B cell (primary cell): ENCODE measurements at regions not wholly inside any gene's neighbourhood (a gene's known extent, or its start where the extent isn't known, plus 50 kb on each side); places are given as distances from the start of the nearest gene placed in this dataset.

ENCODE experiments used
- ATAC-seq: fragments of 200-7000 bp; cut with Tn5 transposase; one replicate; pipeline ENCODE4 v1.10.0; 2021; ENCODE audit warnings: low read depth, mild to moderate bottlenecking, moderate number of reproducible peaks, moderate library complexity
- CTCF ChIA-PET: fragments of 350-600 bp; sonication (Branson Sonifier 250); formaldehyde crosslinking; loops from one replicate; lab custom pipeline; 2021; ENCODE audit warnings: antibody characterized with exemption, inconsistent platforms; lab: Charles Lee
- POLR2A ChIA-PET: fragments of 350-600 bp; sonication (Branson Sonifier 250); formaldehyde crosslinking; loops from one replicate; lab custom pipeline; 2021; ENCODE audit warnings: antibody characterized with exemption; lab: Charles Lee
- DNase-seq: peaks from one replicate; pipeline ENCODE4 v3.0.0; 2013
- H2AFZ ChIP-seq: 2 replicates; pipeline ENCODE4 v1.6.1; 2012; ENCODE audit warnings: mild to moderate bottlenecking, low read depth, low read length; ENCODE audit not compliant: insufficient read depth, poor library complexity, severe bottlenecking
- H3K27ac ChIP-seq, 2 donors: 1 replicate in 1 of 2; 2 replicates in 1 of 2; pipeline ENCODE4 v1.5.1; 2012 to 2013; ENCODE audit warnings: low read length in 2 of 2, mild to moderate bottlenecking in 2 of 2, moderate library complexity in 1 of 2
- H3K27me3 ChIP-seq, 4 experiments: fragments of 200-600 bp in 1 of 4; sonication (generic) in 1 of 4; replicated peaks in 1 of 4; 1 replicate in 2 of 4; 2 replicates in 2 of 4; pipeline versions ENCODE4 v1.6.1 to v1.7.0; 2013 to 2016; ENCODE audit warnings: low read length in 3 of 4, mild to moderate bottlenecking in 2 of 4, mixed read lengths in 1 of 4, moderate library complexity in 1 of 4; ENCODE audit not compliant: insufficient read depth in 4 of 4, control insufficient read depth in 3 of 4; ENCODE audit errors: control extremely low read depth in 1 of 4
- H3K36me3 ChIP-seq, 2 experiments: replicated peaks in 1 of 2; 1 replicate in 1 of 2; 2 replicates in 1 of 2; pipeline versions ENCODE4 v1.6.1 to v1.7.1; 2013; ENCODE audit warnings: low read length in 1 of 2; ENCODE audit not compliant: insufficient read depth in 2 of 2, control insufficient read depth in 1 of 2; ENCODE audit errors: control extremely low read depth in 1 of 2, extremely low read depth in 1 of 2
- H3K4me1 ChIP-seq, 2 donors: fragments of 200-600 bp in 1 of 2; sonication (generic) in 1 of 2; 1 replicate in 1 of 2; 2 replicates in 1 of 2; pipeline versions ENCODE4 v1.5.1 to v1.6.1; 2013 to 2017; ENCODE audit warnings: low read length in 2 of 2; ENCODE audit not compliant: control insufficient read depth in 2 of 2, insufficient read depth in 2 of 2
- H3K4me2 ChIP-seq: replicated peaks from 2 replicates; pipeline ENCODE3; 2012; ENCODE audit warnings: mild to moderate bottlenecking, low read depth, low read length; ENCODE audit not compliant: poor library complexity, severe bottlenecking
- H3K4me3 ChIP-seq, 5 experiments: fragments of 200-600 bp in 1 of 5; sonication (generic) in 1 of 5; 1 replicate in 3 of 5; 2 replicates in 2 of 5; pipeline versions ENCODE4 v1.5.1 to v1.7.0; 2011 to 2016; ENCODE audit warnings: low read length in 4 of 5, mild to moderate bottlenecking in 4 of 5, low read depth in 2 of 5, control low read depth in 1 of 5, moderate library complexity in 1 of 5; ENCODE audit not compliant: insufficient read depth in 1 of 5; ENCODE audit errors: control extremely low read depth in 1 of 5, extremely low read depth in 1 of 5
- H3K79me2 ChIP-seq: fragments of 200-600 bp; sonication (generic); one replicate; pipeline ENCODE4 v1.6.0; 2016; ENCODE audit warnings: low read length; ENCODE audit not compliant: control insufficient read depth, insufficient read depth
- H3K9ac ChIP-seq: fragments of 200-600 bp; sonication (generic); 2 replicates; pipeline ENCODE4 v1.6.1; 2017; ENCODE audit warnings: mild to moderate bottlenecking, low read length, moderate library complexity
- H3K9me3 ChIP-seq, 3 donors: one replicate each; pipeline versions ENCODE4 v1.6.1 to v1.7.1; 2013; ENCODE audit warnings: low read length in 2 of 3; ENCODE audit not compliant: control insufficient read depth in 2 of 3, insufficient read depth in 1 of 3; ENCODE audit errors: control extremely low read depth in 1 of 3
- H4K20me1 ChIP-seq: 2 replicates; pipeline ENCODE4 v1.6.0; 2012; ENCODE audit warnings: mild to moderate bottlenecking, low read length; ENCODE audit not compliant: insufficient read depth, control insufficient read depth, poor library complexity, severe bottlenecking
- H3K27ac Mint-ChIP-seq: one replicate; pipeline ENCODE4 v1.8.0; 2021; ENCODE audit warnings: mixed read lengths
- H3K27me3 Mint-ChIP-seq: one replicate; pipeline ENCODE4 v1.8.0; 2021; ENCODE audit warnings: mixed read lengths
- H3K4me1 Mint-ChIP-seq: one replicate; pipeline ENCODE4 v1.8.0; 2021; ENCODE audit warnings: mixed read lengths
- H3K4me3 Mint-ChIP-seq: one replicate; pipeline ENCODE4 v1.8.0; 2021; ENCODE audit warnings: mixed read lengths
- H3K9me3 Mint-ChIP-seq: one replicate; pipeline ENCODE4 v1.8.0; 2022; ENCODE audit warnings: mixed read lengths; ENCODE audit not compliant: insufficient read depth
- EZH2 ChIP-seq: IDR thresholded peaks from 2 replicates; pipeline ENCODE4 v1.6.1; 2012; ENCODE audit warnings: borderline replicate concordance, low read depth, mild to moderate bottlenecking, moderate library complexity, low read length; ENCODE audit not compliant: insufficient read depth, poor library complexity, severe bottlenecking
- WGBS: methylation state at CpG from one replicate; pipeline ENCODE4 v1.1.5; 2013; ENCODE audit warnings: missing lambda C conversion rate; ENCODE audit not compliant: insufficient coverage; 5-methylcytosine and 5-hydroxymethylcytosine counted together
- intact Hi-C: fragments of 100-400 bp; cut with micrococcal nuclease; formaldehyde crosslinking; loops from one replicate; pipeline ENCODE4 v1.10.0; 2022
- TF ChIP-seq, protein P1 (sequence below): fragments of 200-600 bp; IDR thresholded peaks from one replicate; pipeline ENCODE4 v1.8.0; 2022; ENCODE audit warnings: antibody characterized with exemption, mild to moderate bottlenecking

- POLR2A ChIA-PET: no interaction called here
These were observed 816.5 kb downstream of the BCKDHB start for GRCh38 chr6:80922916-80923455.

DNA sequence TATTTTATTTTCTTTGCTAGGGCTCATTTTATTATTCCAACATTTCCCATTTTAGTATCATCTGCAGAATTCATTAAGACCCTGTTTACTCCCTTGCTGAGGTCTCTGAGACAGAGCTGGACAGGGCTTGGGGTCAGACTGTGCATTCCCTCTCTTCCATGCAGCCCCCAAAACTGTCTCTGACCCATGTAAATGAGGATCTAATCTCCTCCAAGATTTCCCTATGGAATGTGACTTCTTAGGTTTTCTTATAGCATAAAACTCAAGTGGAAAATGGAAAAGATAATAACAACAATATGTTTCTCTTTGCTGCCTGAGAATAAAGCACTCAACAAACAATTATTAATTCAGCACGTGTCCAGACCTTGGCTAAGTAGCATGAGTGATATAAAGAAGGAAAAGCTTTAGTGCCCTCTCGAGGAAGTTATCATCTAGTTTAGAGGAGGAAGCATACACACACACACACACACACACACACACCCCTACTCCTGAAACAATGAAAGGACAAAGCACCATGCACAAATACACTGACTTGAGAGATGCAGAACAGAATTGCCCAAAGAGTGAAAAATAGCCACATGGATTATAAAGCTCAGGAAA lies 815.5 kb downstream of the BCKDHB start:
- no peak overlapping the region for H3K27ac Mint-ChIP-seq
- no peaks in the 10 kb centered on the region for H3K27me3 Mint-ChIP-seq
- H3K4me1 Mint-ChIP-seq: no peaks in the 10 kb centered on the region
- no peak overlapping the region for H3K4me3 Mint-ChIP-seq
- WGBS: no CpG with 5 or more reads among the region's 2 CpGs
- Histone ChIP-seq H3K27ac (no peak overlapping the region), H3K9me3 (no peaks in the 10 kb centered on the region), H3K4me3 (no peak overlapping the region), H3K36me3 (no peaks in the 10 kb centered on the region), H3K9ac (no peak overlapping the region), H4K20me1 (no peaks in the 10 kb centered on the region), H2AFZ (no peak overlapping the region), H3K4me2 (no peak overlapping the region), H3K4me1 (no peaks in the 10 kb centered on the region), H3K27me3 (no peaks in the 10 kb centered on the region), H3K79me2 (no peaks in the 10 kb centered on the region)
- POLR2A ChIA-PET: no interaction called here
- no peaks in the 10 kb centered on the region for H3K9me3 Mint-ChIP-seq
- intact Hi-C loops: no loop called here
- CTCF ChIA-PET: no interaction called here
- DNase-seq (no peak), ATAC-seq (no peak)
- no peak for TF ChIP-seq EZH2
- TF ChIP-seq, protein P1, sequence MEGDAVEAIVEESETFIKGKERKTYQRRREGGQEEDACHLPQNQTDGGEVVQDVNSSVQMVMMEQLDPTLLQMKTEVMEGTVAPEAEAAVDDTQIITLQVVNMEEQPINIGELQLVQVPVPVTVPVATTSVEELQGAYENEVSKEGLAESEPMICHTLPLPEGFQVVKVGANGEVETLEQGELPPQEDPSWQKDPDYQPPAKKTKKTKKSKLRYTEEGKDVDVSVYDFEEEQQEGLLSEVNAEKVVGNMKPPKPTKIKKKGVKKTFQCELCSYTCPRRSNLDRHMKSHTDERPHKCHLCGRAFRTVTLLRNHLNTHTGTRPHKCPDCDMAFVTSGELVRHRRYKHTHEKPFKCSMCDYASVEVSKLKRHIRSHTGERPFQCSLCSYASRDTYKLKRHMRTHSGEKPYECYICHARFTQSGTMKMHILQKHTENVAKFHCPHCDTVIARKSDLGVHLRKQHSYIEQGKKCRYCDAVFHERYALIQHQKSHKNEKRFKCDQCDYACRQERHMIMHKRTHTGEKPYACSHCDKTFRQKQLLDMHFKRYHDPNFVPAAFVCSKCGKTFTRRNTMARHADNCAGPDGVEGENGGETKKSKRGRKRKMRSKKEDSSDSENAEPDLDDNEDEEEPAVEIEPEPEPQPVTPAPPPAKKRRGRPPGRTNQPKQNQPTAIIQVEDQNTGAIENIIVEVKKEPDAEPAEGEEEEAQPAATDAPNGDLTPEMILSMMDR: no peak

More at GRCh38 chr6:80922916-80923455, 816.5 kb downstream of the BCKDHB start:
- Histone ChIP-seq H2AFZ (no peak overlapping the region), H3K9me3 (no peaks in the 10 kb centered on the region), H3K4me3 (no peak overlapping the region), H3K27me3 (no peaks in the 10 kb centered on the region), H3K79me2 (no peaks in the 10 kb centered on the region), H3K4me2 (no peak overlapping the region), H4K20me1 (no peaks in the 10 kb centered on the region), H3K9ac (no peak overlapping the region), H3K36me3 (no peaks in the 10 kb centered on the region), H3K27ac (no peak overlapping the region), H3K4me1 (no peaks in the 10 kb centered on the region)
- Mint-ChIP-seq H3K4me3 (no peak overlapping the region), H3K4me1 (no peaks in the 10 kb centered on the region), H3K27ac (no peak overlapping the region), H3K27me3 (no peaks in the 10 kb centered on the region), H3K9me3 (no peaks in the 10 kb centered on the region)
- no peak for DNase-seq
- intact Hi-C loops: no loop called here
- CTCF ChIA-PET: no interaction called here
- ATAC-seq: no peak
- no CpG with 5 or more reads among the region's 1 CpG for whole genome bisulfite sequencing
- no peak for TF ChIP-seq EZH2
- TF ChIP-seq, protein P1: no peak
